Esophagus muscularis mucosa (tissue), 4 donors: ENCODE measurements at regions not wholly inside any gene's neighbourhood (a gene's known extent, or its start where the extent isn't known, plus 50 kb on each side); places are given as distances from the start of the nearest gene placed in this dataset.

ENCODE experiments used
- DNase-seq: peaks from one replicate; pipeline ENCODE4 v3.0.0-alpha.2; 2017; ENCODE audit errors: extremely low spot score
- H3K27ac ChIP-seq, 4 donors: fragments of 200-600 bp; sonication (generic); replicated peaks in 1 of 4; 1 replicate in 3 of 4; 2 replicates in 1 of 4; pipeline ENCODE4 v1.5.1; 2016 to 2019; ENCODE audit warnings: mild to moderate bottlenecking in 1 of 4
- H3K27me3 ChIP-seq, 4 donors: fragments of 200-600 bp; sonication (generic); one replicate each; pipeline versions ENCODE4 v1.5.1 to v1.6.0; 2016 to 2019
- H3K36me3 ChIP-seq, 4 donors: fragments of 200-600 bp; sonication (generic); one replicate each; pipeline ENCODE4 v1.5.1; 2016 to 2019
- H3K4me1 ChIP-seq, 4 donors: fragments of 200-600 bp; sonication (generic); one replicate each; pipeline ENCODE4 v1.5.1; 2016 to 2019
- H3K4me3 ChIP-seq, 4 donors: fragments of 200-600 bp; sonication (generic); 1 replicate in 2 of 4; 2 replicates in 2 of 4; pipeline ENCODE4 v1.5.1; 2016 to 2019; ENCODE audit warnings: mild to moderate bottlenecking in 4 of 4, moderate library complexity in 1 of 4
- H3K9me3 ChIP-seq, 4 donors: fragments of 200-600 bp; sonication (generic); 1 replicate in 3 of 4; 2 replicates in 1 of 4; pipeline ENCODE4 v1.5.1; 2016 to 2019
- CTCF ChIP-seq, 3 experiments: fragments of 200-600 bp in 2 of 3; fragments of 450-650 bp in 1 of 3; sonication (generic) in 2 of 3; IDR thresholded peaks; one replicate each; pipeline ENCODE4 v1.5.1; 2017 to 2019; ENCODE audit warnings: antibody characterized with exemption in 3 of 3, mild to moderate bottlenecking in 2 of 3, moderate library complexity in 1 of 3
- EP300 ChIP-seq: sonication (generic); formaldehyde crosslinking; IDR thresholded peaks from one replicate; pipeline ENCODE4 v1.6.1; 2017; ENCODE audit warnings: antibody characterized with exemption
- POLR2A ChIP-seq: fragments of 450-650 bp; IDR thresholded peaks from one replicate; pipeline ENCODE4 v1.6.1; 2017; ENCODE audit warnings: antibody characterized with exemption, moderate library complexity, mild to moderate bottlenecking, low read depth
- POLR2AphosphoS5 ChIP-seq, 2 donors: sonication (generic); formaldehyde crosslinking; IDR thresholded peaks; one replicate each; pipeline ENCODE4 v1.6.1; 2017; ENCODE audit warnings: antibody characterized with exemption in 2 of 2
- WGBS: methylation state at CpG from one replicate; pipeline ENCODE4 v1.1.5; 2018; 5-methylcytosine and 5-hydroxymethylcytosine counted together
- intact Hi-C: fragments of 100-400 bp; cut with DNase I; formaldehyde crosslinking; loops from one replicate; pipeline ENCODE4 v1.15.1; 2023

GRCh38 chr9:82780017-82780416 lies 282.9 kb downstream of the RASEF start:
- no peak for DNase-seq
- intact Hi-C loops: no loop called here
- peaks cover 0 to 7% (median 0%) of the 10 kb centered on the region in 4 donors for H3K9me3 ChIP-seq
- no peak overlapping the region for H3K27ac ChIP-seq
- no peaks in the 10 kb centered on the region for H3K27me3 ChIP-seq
- no peak overlapping the region for H3K4me3 ChIP-seq
- no peak for TF ChIP-seq EP300
- no peak for TF ChIP-seq POLR2A
- TF ChIP-seq CTCF (IDR thresholded peaks at IDR 0.05): no peak
- TF ChIP-seq POLR2AphosphoS5 (IDR thresholded peaks at IDR 0.05): no peak
- H3K36me3 ChIP-seq: no peaks in the 10 kb centered on the region
- no peaks in the 10 kb centered on the region for H3K4me1 ChIP-seq
- 98% methylated on average over 2 of the region's 2 CpGs for WGBS

- 68% methylated on average over 6 of the region's 6 CpGs for WGBS
- H3K9me3 ChIP-seq: peaks cover 0 to 7% (median 0%) of the 10 kb centered on the region in 4 donors
- intact Hi-C loops: no loop called here
These were observed 281.0 kb downstream of the RASEF start for GRCh38 chr9:82781921-82782392.

DNA sequence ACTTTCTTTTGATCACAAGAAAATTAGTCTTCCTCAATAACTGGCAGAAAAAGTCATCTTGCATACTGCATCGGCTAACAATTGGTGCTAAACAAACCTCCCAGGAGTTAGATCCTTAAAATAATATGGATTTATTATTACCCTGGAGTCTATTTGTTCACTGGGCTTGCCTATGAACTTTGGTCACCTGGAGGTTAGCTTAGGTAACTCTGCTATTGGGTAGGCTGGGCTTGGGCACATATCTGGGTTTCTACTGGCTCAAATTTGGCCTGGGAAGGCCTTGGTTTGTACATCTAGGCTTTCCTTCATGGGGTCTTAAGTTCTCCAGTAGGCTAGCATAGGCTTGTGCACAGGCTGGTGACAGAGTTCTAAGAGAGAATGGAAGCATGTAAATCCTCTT lies 279.9 kb downstream of the RASEF start:
- TF ChIP-seq EP300 (no peak), POLR2AphosphoS5 (IDR thresholded peaks at IDR 0.05) (no peak), POLR2A (no peak), CTCF (IDR thresholded peaks at IDR 0.05) (no peak)
- no peaks in the 10 kb centered on the region for H3K36me3 ChIP-seq
- H3K4me3 ChIP-seq: no peak overlapping the region
- H3K27me3 ChIP-seq: no peaks in the 10 kb centered on the region
- DNase-seq: no peak
- no peak overlapping the region for H3K27ac ChIP-seq
- intact Hi-C loops: no loop called here
- WGBS: 94% methylated on average over 1 of the region's 1 CpG
- peaks cover 0 to 7% (median 0%) of the 10 kb centered on the region in 4 donors for H3K9me3 ChIP-seq
- no peaks in the 10 kb centered on the region for H3K4me1 ChIP-seq

More at GRCh38 chr9:82781921-82782392, 281.0 kb downstream of the RASEF start:
- Histone ChIP-seq H3K27ac (no peak overlapping the region), H3K36me3 (no peaks in the 10 kb centered on the region), H3K27me3 (no peaks in the 10 kb centered on the region), H3K4me1 (no peaks in the 10 kb centered on the region), H3K4me3 (no peak overlapping the region)
- TF ChIP-seq POLR2AphosphoS5 (IDR thresholded peaks at IDR 0.05): no peak
- no peak for TF ChIP-seq EP300
- no peak for TF ChIP-seq POLR2A
- TF ChIP-seq CTCF (IDR thresholded peaks at IDR 0.05): no peak
- DNase-seq: no peak

GRCh38 chr9:82784589-82784988 lies 278.4 kb downstream of the RASEF start:
- WGBS: 80% methylated on average over 1 of the region's 1 CpG

More at GRCh38 chr9:82784589-82784988, 278.4 kb downstream of the RASEF start:
- DNase-seq: no peak
- intact Hi-C loops: no loop called here
- Histone ChIP-seq H3K9me3 (peaks cover 0 to 5% (median 0%) of the 10 kb centered on the region in 4 donors), H3K27me3 (no peaks in the 10 kb centered on the region), H3K27ac (no peak overlapping the region), H3K4me3 (no peak overlapping the region), H3K4me1 (no peaks in the 10 kb centered on the region), H3K36me3 (no peaks in the 10 kb centered on the region)
- TF ChIP-seq CTCF (IDR thresholded peaks at IDR 0.05) (no peak), EP300 (no peak), POLR2A (no peak), POLR2AphosphoS5 (IDR thresholded peaks at IDR 0.05) (no peak)
